SK-N-SH (cell line): ENCODE measurements at regions not wholly inside any gene's neighbourhood (a gene's known extent, or its start where the extent isn't known, plus 50 kb on each side); places are given as distances from the start of the nearest gene placed in this dataset.

Experiments
- CTCF ChIA-PET: fragments of 300-600, 350-600 bp; formaldehyde crosslinking; extraction: SDS; loops from one replicate; lab custom pipeline; 2021; lab: Yijun Ruan, JAX
- POLR2A ChIA-PET: fragments of 350-600 bp; sonication (Branson Sonifier 250); formaldehyde crosslinking; extraction: SDS; loops from one replicate; lab custom pipeline; 2020; ENCODE audit warnings: antibody characterized with exemption, inconsistent platforms; lab: Yijun Ruan, JAX
- DNase-seq: peaks from one replicate; pipeline ENCODE4 v3.0.0; 2012
- H2AFZ ChIP-seq: fragments of 200-600 bp; sonication (generic); 2 replicates; pipeline ENCODE4 v1.8.1; 2016; ENCODE audit warnings: antibody characterized with exemption, mild to moderate bottlenecking, low read depth
- H3F3A ChIP-seq: fragments of 200-600 bp; sonication (generic); replicated peaks from 2 replicates; pipeline ENCODE3; 2016; ENCODE audit warnings: antibody characterized with exemption, mild to moderate bottlenecking; ENCODE audit not compliant: insufficient read depth
- H3K27ac ChIP-seq, 2 experiments: fragments of 200-500 bp in 1 of 2; fragments of 200-600 bp in 1 of 2; sonication (Bioruptor generic) in 1 of 2; sonication (generic), shearing (Covaris generic) in 1 of 2; 2 replicates each; pipeline versions ENCODE4 v1.5.1 to v1.6.1; 2014 to 2016; ENCODE audit warnings: low read depth in 2 of 2, inconsistent platforms in 1 of 2, low read length in 1 of 2, mild to moderate bottlenecking in 1 of 2, mixed read lengths in 1 of 2
- H3K27me3 ChIP-seq: fragments of 200-600 bp; sonication (generic), shearing (Covaris generic); 2 replicates; pipeline ENCODE4 v1.6.1; 2016; ENCODE audit warnings: mixed run types; ENCODE audit not compliant: insufficient read depth
- H3K36me3 ChIP-seq, 2 experiments: fragments of 200-500 bp in 1 of 2; fragments of 200-600 bp in 1 of 2; sonication (Bioruptor generic) in 1 of 2; sonication (generic) in 1 of 2; replicated peaks in 1 of 2; 2 replicates each; pipeline versions ENCODE3 to v1.5.1; 2014 to 2016; ENCODE audit warnings: low read length in 1 of 2, mild to moderate bottlenecking in 1 of 2; ENCODE audit not compliant: insufficient read depth in 2 of 2, control insufficient read depth in 1 of 2
- H3K4me1 ChIP-seq, 2 experiments: fragments of 200-500 bp in 1 of 2; fragments of 200-600 bp in 1 of 2; sonication (Bioruptor generic) in 1 of 2; sonication (generic), shearing (Covaris generic) in 1 of 2; 2 replicates each; pipeline versions ENCODE4 v1.5.1 to v1.6.1; 2014 to 2016; ENCODE audit warnings: low read depth in 1 of 2, low read length in 1 of 2, mixed run types in 1 of 2; ENCODE audit not compliant: insufficient read depth in 2 of 2, control insufficient read depth in 1 of 2
- H3K4me2 ChIP-seq: fragments of 200-600 bp; sonication (generic), shearing (Covaris generic); 2 replicates; pipeline ENCODE4 v1.6.1; 2017; ENCODE audit warnings: mixed run types
- H3K4me3 ChIP-seq, 2 experiments: fragments of 200-500 bp in 1 of 2; fragments of 200-600 bp in 1 of 2; sonication (Bioruptor generic) in 1 of 2; sonication (generic), shearing (Covaris generic) in 1 of 2; 2 replicates each; pipeline versions ENCODE4 v1.5.1 to v1.8.1; 2014 to 2016; ENCODE audit warnings: low read depth in 2 of 2, inconsistent platforms in 1 of 2, low read length in 1 of 2, mild to moderate bottlenecking in 1 of 2, mixed read lengths in 1 of 2, moderate library complexity in 1 of 2
- H3K79me2 ChIP-seq: fragments of 200-600 bp; sonication (generic); 2 replicates; pipeline ENCODE4 v1.8.1; 2017; ENCODE audit warnings: mild to moderate bottlenecking; ENCODE audit not compliant: insufficient read depth
- H3K9ac ChIP-seq: fragments of 200-600 bp; sonication (generic); 2 replicates; pipeline ENCODE4 v1.6.1; 2017; ENCODE audit warnings: mixed run types
- H3K9me2 ChIP-seq: fragments of 200-600 bp; sonication (generic); 2 replicates; pipeline ENCODE4 v1.6.1; 2017; ENCODE audit warnings: mixed run types
- H3K9me3 ChIP-seq: fragments of 200-600 bp; sonication (generic); 2 replicates; pipeline ENCODE4 v1.6.1; 2017; ENCODE audit warnings: mixed run types, mild to moderate bottlenecking, moderate library complexity
- H4K20me1 ChIP-seq: fragments of 200-600 bp; sonication (generic); 2 replicates; pipeline ENCODE4 v1.6.1; 2017; ENCODE audit warnings: mild to moderate bottlenecking, mixed run types; ENCODE audit not compliant: insufficient read depth
- CTCF ChIP-seq: fragments of 200-600 bp; sonication (generic); IDR thresholded peaks from 2 replicates; pipeline ENCODE4 v1.6.1; 2017; ENCODE audit warnings: antibody characterized with exemption, mild to moderate bottlenecking, moderate library complexity
- ELF1 ChIP-seq: IDR thresholded peaks from 2 replicates; pipeline ENCODE4 v1.4.0; 2012
- EP300 ChIP-seq, 2 experiments: IDR thresholded peaks; 2 replicates each; pipeline versions ENCODE4 v1.4.0 to v1.6.1; 2012; ENCODE audit warnings: borderline replicate concordance in 1 of 2, low read depth in 1 of 2, low read length in 1 of 2
- EZH2phosphoT487 ChIP-seq: fragments of 200-600 bp; sonication (generic); IDR thresholded peaks from 2 replicates; pipeline ENCODE4 v1.6.1; 2017; ENCODE audit warnings: low read depth, mixed run types, mild to moderate bottlenecking, antibody characterized with exemption, moderate library complexity, borderline replicate concordance
- GATA2 ChIP-seq: sonication (generic); formaldehyde crosslinking; IDR thresholded peaks from 2 replicates; pipeline ENCODE4 v1.5.0; 2020; ENCODE audit warnings: mild to moderate bottlenecking, missing genetic modification reagents
- MXI1 ChIP-seq: IDR thresholded peaks from 2 replicates; pipeline ENCODE4 v1.6.1; 2012; ENCODE audit warnings: mild to moderate bottlenecking, low read depth, low read length, improper control_type of control experiment
- NRF1 ChIP-seq: IDR thresholded peaks from 2 replicates; pipeline ENCODE4 v1.6.1; 2012; ENCODE audit warnings: low read depth, mild to moderate bottlenecking, low read length
- RCOR1 ChIP-seq: fragments of 150-350 bp; IDR thresholded peaks from 2 replicates; pipeline ENCODE4 v1.6.1; 2017; ENCODE audit warnings: antibody characterized with exemption, low read length
- REST ChIP-seq: IDR thresholded peaks from 2 replicates; pipeline ENCODE4 v1.6.1; 2012; ENCODE audit warnings: mild to moderate bottlenecking, low read depth, low read length, moderate library complexity
- SIN3A ChIP-seq: IDR thresholded peaks from 2 replicates; pipeline ENCODE4 v1.6.1; 2012; ENCODE audit warnings: low read depth, mild to moderate bottlenecking, low read length, moderate library complexity, borderline replicate concordance
- SMC3 ChIP-seq: IDR thresholded peaks from 2 replicates; pipeline ENCODE4 v1.6.1; 2012; ENCODE audit warnings: low read depth, low read length, improper control_type of control experiment
- TAF1 ChIP-seq: IDR thresholded peaks from 2 replicates; pipeline ENCODE4 v1.6.1; 2012; ENCODE audit warnings: low read depth, mild to moderate bottlenecking, low read length, moderate library complexity, borderline replicate concordance
- WGBS: methylation state at CpG from one replicate; pipeline ENCODE4 v1.1.6; 2017; ENCODE audit warnings: low lambda C conversion rate; 5-methylcytosine and 5-hydroxymethylcytosine counted together
- TF ChIP-seq, protein P1 (sequence below): IDR thresholded peaks from 2 replicates; pipeline ENCODE4; 2012
- TF ChIP-seq, protein P2 (sequence below): fragments of 150-350 bp; IDR thresholded peaks from 2 replicates; pipeline ENCODE4 v1.6.1; 2016; ENCODE audit warnings: mild to moderate bottlenecking, low read depth, low read length

- TF ChIP-seq REST, result no peak
Observed at GRCh38 chr7:114843102-114843501, 78.8 kb upstream of the MDFIC start (continued).

DNA sequence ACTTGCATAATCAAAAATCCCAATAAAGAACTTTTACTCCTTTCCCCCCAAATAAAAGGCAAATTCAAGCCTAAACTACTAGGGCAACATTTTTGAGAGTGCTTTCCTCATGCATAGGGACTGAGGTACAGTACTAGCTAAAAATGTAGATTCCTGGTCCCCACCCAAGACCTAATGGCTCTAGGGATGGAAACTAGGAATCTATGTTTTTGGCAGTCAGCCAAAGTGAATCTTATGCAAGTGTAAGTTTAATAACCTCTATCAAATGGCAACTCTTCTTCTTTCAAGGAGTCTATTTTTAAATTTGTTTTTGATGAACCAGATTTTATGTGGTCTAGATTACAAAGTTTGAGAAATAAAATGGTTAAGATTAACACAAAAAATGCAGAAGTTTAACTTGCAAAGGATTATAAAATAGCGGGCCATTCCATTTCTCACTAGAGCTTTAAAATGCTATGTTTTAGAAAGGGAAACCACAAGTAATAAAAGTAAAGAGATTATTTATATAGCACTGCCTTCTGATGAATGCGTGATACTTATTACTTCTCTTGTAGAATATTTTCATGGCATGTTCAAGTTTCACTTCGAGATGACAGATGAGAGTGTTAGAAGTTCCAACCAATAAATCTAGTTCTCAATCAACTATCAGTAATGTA lies 70.4 kb upstream of the MDFIC start:
- CTCF ChIA-PET, result no interaction called here
- 15% methylated on average over 3 of the region's 3 CpGs for WGBS

DNA sequence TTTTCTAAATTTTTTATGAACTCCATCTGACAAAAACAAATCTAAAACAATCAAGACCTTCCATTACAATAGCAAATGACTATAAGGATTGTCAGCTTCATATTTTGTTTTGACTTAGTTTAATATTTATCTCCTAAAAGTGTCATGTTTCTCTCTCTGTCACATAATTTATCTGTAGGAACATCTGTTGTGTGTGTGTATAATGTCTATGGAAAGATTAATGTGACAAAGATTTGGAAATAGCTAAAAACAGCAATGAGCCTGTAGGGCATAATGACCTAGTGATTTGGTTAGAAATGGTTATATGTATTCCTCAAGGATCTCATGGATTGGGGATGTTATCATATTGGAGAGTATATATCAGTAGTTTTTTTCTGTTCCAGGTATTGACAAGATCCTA lies 69.6 kb upstream of the MDFIC start:
- H3K36me3 ChIP-seq, result no peaks in the 10 kb centered on the region
- no peak overlapping the region for H3K9ac ChIP-seq
- no peak for DNase-seq
- no peaks in the 10 kb centered on the region for H3K79me2 ChIP-seq
- no peaks in the 10 kb centered on the region for H3K27me3 ChIP-seq
- H3K9me2 ChIP-seq, result peaks cover 4% of the 10 kb centered on the region; the same call in 1 of the 2 replicates
- POLR2A ChIA-PET, result no interaction called here
- no peak overlapping the region for H3K27ac ChIP-seq
- no peak overlapping the region for H2AFZ ChIP-seq
- no peaks in the 10 kb centered on the region; a peak in 1 of 4 replicates for H3K4me1 ChIP-seq
- H3K4me3 ChIP-seq, result no peak overlapping the region
- no peaks in the 10 kb centered on the region for H4K20me1 ChIP-seq
- CTCF ChIA-PET, result no interaction called here
- H3K9me3 ChIP-seq, result no peaks in the 10 kb centered on the region
- H3F3A ChIP-seq, result no peaks in the 10 kb centered on the region
- no peak overlapping the region for H3K4me2 ChIP-seq
- TF ChIP-seq MXI1 (no peak), NRF1 (no peak), TAF1 (no peak), EZH2phosphoT487 (no peak), RCOR1 (no peak), ELF1 (no peak), SMC3 (no peak), SIN3A (no peak)
- TF ChIP-seq, protein P1, sequence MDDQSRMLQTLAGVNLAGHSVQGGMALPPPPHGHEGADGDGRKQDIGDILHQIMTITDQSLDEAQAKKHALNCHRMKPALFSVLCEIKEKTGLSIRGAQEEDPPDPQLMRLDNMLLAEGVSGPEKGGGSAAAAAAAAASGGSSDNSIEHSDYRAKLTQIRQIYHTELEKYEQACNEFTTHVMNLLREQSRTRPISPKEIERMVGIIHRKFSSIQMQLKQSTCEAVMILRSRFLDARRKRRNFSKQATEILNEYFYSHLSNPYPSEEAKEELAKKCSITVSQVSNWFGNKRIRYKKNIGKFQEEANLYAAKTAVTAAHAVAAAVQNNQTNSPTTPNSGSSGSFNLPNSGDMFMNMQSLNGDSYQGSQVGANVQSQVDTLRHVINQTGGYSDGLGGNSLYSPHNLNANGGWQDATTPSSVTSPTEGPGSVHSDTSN, result no peak
- TF ChIP-seq, protein P2, sequence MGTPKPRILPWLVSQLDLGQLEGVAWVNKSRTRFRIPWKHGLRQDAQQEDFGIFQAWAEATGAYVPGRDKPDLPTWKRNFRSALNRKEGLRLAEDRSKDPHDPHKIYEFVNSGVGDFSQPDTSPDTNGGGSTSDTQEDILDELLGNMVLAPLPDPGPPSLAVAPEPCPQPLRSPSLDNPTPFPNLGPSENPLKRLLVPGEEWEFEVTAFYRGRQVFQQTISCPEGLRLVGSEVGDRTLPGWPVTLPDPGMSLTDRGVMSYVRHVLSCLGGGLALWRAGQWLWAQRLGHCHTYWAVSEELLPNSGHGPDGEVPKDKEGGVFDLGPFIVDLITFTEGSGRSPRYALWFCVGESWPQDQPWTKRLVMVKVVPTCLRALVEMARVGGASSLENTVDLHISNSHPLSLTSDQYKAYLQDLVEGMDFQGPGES, result no peak

More for the DNA sequence above, 70.4 kb upstream of the MDFIC start:
- no peaks in the 10 kb centered on the region for H3K27me3 ChIP-seq
- no peak overlapping the region for H3K4me2 ChIP-seq
- H3F3A ChIP-seq, result no peaks in the 10 kb centered on the region
- no peaks in the 10 kb centered on the region for H3K79me2 ChIP-seq
- H3K4me3 ChIP-seq, result no peak overlapping the region
- H3K9ac ChIP-seq, result no peak overlapping the region
- H3K27ac ChIP-seq, result no peak overlapping the region
- H3K9me3 ChIP-seq, result no peaks in the 10 kb centered on the region
- no peak for DNase-seq
- TF ChIP-seq EP300 (IDR thresholded peaks at IDR 0.05; ENCODE audit: borderline replicate concordance in 1 of 2, low read depth in 1 of 2, low read length in 1 of 2) (no peak), GATA2 (CRISPR knock-in tag) (no peak), CTCF (no peak)
- no peaks in the 10 kb centered on the region for H4K20me1 ChIP-seq
- peaks cover 4% of the 10 kb centered on the region; the same call in 1 of the 2 replicates for H3K9me2 ChIP-seq
- POLR2A ChIA-PET, result no interaction called here
- H3K4me1 ChIP-seq, result no peaks in the 10 kb centered on the region; a peak in 1 of 4 replicates
- no peak overlapping the region for H2AFZ ChIP-seq
- H3K36me3 ChIP-seq, result no peaks in the 10 kb centered on the region
